ENCODE measurements at regions not wholly inside any gene's neighbourhood (a gene's known extent, or its start where the extent isn't known, plus 50 kb on each side); places are given as distances from the start of the nearest gene placed in this dataset.

- Mint-ChIP-seq H3K9me3 (peaks cover 5% of the 10 kb centered on the region), H3K27ac (ENCODE audit: unreplicated experiment) (no peak overlapping the region), H3K36me3 (ENCODE audit: low read depth) (no peaks in the 10 kb centered on the region), H3K4me3 (no peak overlapping the region), H3K27me3 (ENCODE audit: low read depth) (no peaks in the 10 kb centered on the region), H3K4me1 (peaks cover 13% of the 10 kb centered on the region)
- no peak for TF ChIP-seq CTCF (conservative IDR thresholded peaks at IDR 0.05)
- no peak for DNase-seq (ENCODE audit: low read depth, low spot score)
Observed at GRCh38 chr5:57341380-57341979, 141.1 kb downstream of the ACTBL2 start.

- TF ChIP-seq CTCF (conservative IDR thresholded peaks at IDR 0.05) = no peak
- Mint-ChIP-seq H3K27me3 (ENCODE audit: low read depth) (no peaks in the 10 kb centered on the region), H3K4me3 (no peak overlapping the region), H3K9me3 (no peaks in the 10 kb centered on the region), H3K27ac (ENCODE audit: unreplicated experiment) (no peak overlapping the region), H3K4me1 (peaks cover 13% of the 10 kb centered on the region), H3K36me3 (ENCODE audit: low read depth) (no peaks in the 10 kb centered on the region)
- DNase-seq (ENCODE audit: low read depth, low spot score) = no peak
Observed at GRCh38 chr5:57340681-57341080, 141.9 kb downstream of the ACTBL2 start.

GRCh38 chr5:57339521-57339920 is 143.1 kb downstream of the ACTBL2 start:
- Mint-ChIP-seq H3K9me3 (no peaks in the 10 kb centered on the region), H3K27me3 (ENCODE audit: low read depth) (no peaks in the 10 kb centered on the region), H3K27ac (ENCODE audit: unreplicated experiment) (no peak overlapping the region), H3K36me3 (ENCODE audit: low read depth) (no peaks in the 10 kb centered on the region), H3K4me3 (no peak overlapping the region), H3K4me1 (peaks cover 13% of the 10 kb centered on the region)
- no peak for DNase-seq (ENCODE audit: low read depth, low spot score)
- TF ChIP-seq CTCF (conservative IDR thresholded peaks at IDR 0.05) = no peak

- peaks cover 13% of the 10 kb centered on the region for H3K4me1 Mint-ChIP-seq
- no peaks in the 10 kb centered on the region for H3K36me3 Mint-ChIP-seq (ENCODE audit: low read depth)
- no peak overlapping the region for H3K4me3 Mint-ChIP-seq
- no peaks in the 10 kb centered on the region for H3K27me3 Mint-ChIP-seq (ENCODE audit: low read depth)
- no peaks in the 10 kb centered on the region for H3K9me3 Mint-ChIP-seq
- TF ChIP-seq CTCF (conservative IDR thresholded peaks at IDR 0.05) = no peak
- no peak for DNase-seq (ENCODE audit: low read depth, low spot score)
- no peak overlapping the region for H3K27ac Mint-ChIP-seq (ENCODE audit: unreplicated experiment)
Observed at GRCh38 chr5:57338868-57339340, 143.7 kb downstream of the ACTBL2 start.

GRCh38 chr5:57338068-57338867 is 144.3 kb downstream of the ACTBL2 start:
- Mint-ChIP-seq H3K27me3 (ENCODE audit: low read depth) (no peaks in the 10 kb centered on the region), H3K36me3 (ENCODE audit: low read depth) (no peaks in the 10 kb centered on the region), H3K4me3 (no peak overlapping the region), H3K4me1 (peaks cover 13% of the 10 kb centered on the region), H3K9me3 (no peaks in the 10 kb centered on the region), H3K27ac (ENCODE audit: unreplicated experiment) (no peak overlapping the region)
- DNase-seq (ENCODE audit: low read depth, low spot score) = no peak
- TF ChIP-seq CTCF (conservative IDR thresholded peaks at IDR 0.05) = peak; percentile 50

Data from neural crest cell (in vitro differentiated cells).